ENCODE measurements at regions not wholly inside any gene's neighbourhood (a gene's known extent, or its start where the extent isn't known, plus 50 kb on each side); places are given as distances from the start of the nearest gene placed in this dataset.
"Not testable (repeated sequence)": the region's sequence is repeated elsewhere in the genome, so short reads cannot be mapped to it uniquely, and the experiment has no call there.

DNA sequence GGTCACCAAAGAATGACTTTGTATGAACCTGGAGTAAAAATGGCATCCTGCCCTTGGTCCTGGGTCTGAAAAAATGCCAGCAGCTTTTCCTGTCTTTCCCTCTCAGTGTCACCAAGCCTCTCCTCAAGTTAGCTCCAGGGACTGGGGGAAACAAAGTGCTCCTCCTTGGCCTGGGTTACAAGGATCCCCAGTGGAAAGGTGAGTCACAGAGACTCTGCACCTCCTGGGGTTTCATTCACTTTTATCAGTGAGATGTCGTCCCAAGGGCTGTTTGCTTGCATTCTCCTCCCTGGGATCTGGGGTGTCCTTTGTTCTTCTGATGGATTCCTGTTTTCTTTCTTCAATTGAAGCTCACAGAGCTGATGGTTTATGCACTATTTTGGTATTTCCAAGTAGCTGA lies 93.2 kb upstream of the CSNK1A1L start:
- no peak for DNase-seq (ENCODE audit: low read depth)

GRCh38 chr13:37195621-37196020 lies 90.2 kb upstream of the CSNK1A1L start:
- no peak overlapping the region for H3K4me3 ChIP-seq (ENCODE audit: low read depth, low read length)
- DNase-seq (ENCODE audit: low read depth), result no peak

More for the DNA sequence above, 93.2 kb upstream of the CSNK1A1L start:
- H3K4me3 ChIP-seq (ENCODE audit: low read depth, low read length), result no peak overlapping the region

DNA sequence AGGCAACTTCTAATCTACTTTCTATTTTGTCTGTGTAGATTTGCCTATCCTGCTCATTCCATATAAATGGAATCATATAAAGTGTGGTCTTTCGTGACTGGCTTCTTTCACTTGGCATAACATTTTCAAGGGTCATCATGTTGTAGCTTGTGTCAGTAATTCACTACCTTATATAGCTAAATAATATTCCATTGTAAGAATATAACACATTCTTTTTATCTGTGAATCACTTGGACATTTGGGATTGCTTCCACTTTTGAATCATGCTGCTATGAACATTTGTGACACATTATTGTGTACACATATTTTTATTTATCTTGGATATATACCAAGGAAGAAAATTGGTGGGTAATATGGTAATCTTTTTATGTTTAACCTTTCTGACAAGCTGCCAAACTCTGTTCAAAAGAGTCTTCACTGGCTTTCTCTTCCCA lies 89.0 kb upstream of the CSNK1A1L start:
- peak; percentile 78 for DNase-seq (ENCODE audit: low read depth)
- no peak overlapping the region for H3K4me3 ChIP-seq (ENCODE audit: low read depth, low read length)

- no peak for DNase-seq (ENCODE audit: low read depth)
- H3K4me3 ChIP-seq (ENCODE audit: low read depth, low read length), result no peak overlapping the region
These were observed 87.5 kb upstream of the CSNK1A1L start for GRCh38 chr13:37192956-37193355.

- no peak overlapping the region for H3K4me3 ChIP-seq (ENCODE audit: low read depth, low read length)
- no peak for DNase-seq (ENCODE audit: low read depth)
These were observed 82.2 kb upstream of the CSNK1A1L start for GRCh38 chr13:37187621-37188020.

- no peak overlapping the region for H3K4me3 ChIP-seq (ENCODE audit: low read depth, low read length)
- no peak for DNase-seq (ENCODE audit: low read depth)
These were observed 81.6 kb upstream of the CSNK1A1L start for GRCh38 chr13:37187105-37187504.

GRCh38 chr13:37181620-37182019 lies 76.2 kb upstream of the CSNK1A1L start:
- DNase-seq (ENCODE audit: low read depth), result no peak
- no peak overlapping the region for H3K4me3 ChIP-seq (ENCODE audit: low read depth, low read length)

DNA sequence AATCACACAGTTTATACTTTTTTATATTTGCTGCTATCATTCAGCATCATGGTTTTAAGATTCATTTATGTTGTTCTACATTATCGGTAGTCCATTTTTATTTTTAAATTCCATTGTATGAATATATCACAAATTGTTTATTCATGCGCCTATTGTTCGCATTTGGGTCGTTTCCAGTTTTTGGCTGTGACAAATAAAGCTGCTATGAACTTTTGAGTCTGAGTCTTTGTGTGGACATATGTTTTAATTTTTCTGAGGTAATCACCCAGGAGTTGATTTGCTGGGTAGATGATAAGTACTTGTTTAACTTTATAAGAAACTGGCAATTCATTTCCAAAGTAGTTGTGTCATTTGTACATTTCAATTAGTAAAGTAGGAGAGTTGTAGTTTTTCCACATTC lies 74.2 kb upstream of the CSNK1A1L start:
- H3K4me3 ChIP-seq (ENCODE audit: low read depth, low read length), result no peak overlapping the region

GRCh38 chr13:37177125-37177524 lies 71.7 kb upstream of the CSNK1A1L start:
- H3K4me3 ChIP-seq (ENCODE audit: low read depth, low read length), result no peak overlapping the region
- no peak for DNase-seq (ENCODE audit: low read depth)

More for the DNA sequence above, 74.2 kb upstream of the CSNK1A1L start:
- no peak for DNase-seq (ENCODE audit: low read depth)

DNA sequence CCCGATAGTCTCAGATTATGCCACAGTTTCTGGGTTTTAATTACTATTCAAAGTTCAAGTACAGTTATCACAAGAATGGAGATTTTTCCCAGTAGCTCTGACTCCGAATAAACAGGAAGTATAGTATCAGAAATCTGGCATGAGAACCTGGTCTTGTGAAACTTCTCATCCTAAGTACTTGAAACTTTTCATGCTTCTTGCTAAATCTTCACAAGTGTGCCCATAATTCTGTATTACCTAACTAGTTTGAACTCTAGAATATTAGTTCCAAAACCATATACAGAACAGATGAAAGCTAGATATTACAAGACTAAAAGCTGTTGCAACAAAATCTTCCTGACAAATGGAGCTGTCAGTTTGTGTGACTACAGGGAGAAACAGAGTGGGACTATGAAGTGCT lies 70.5 kb upstream of the CSNK1A1L start:
- DNase-seq (ENCODE audit: low read depth), result peak; percentile 81
- no peak overlapping the region for H3K4me3 ChIP-seq (ENCODE audit: low read depth, low read length)

GRCh38 chr13:37173214-37173613 lies 67.8 kb upstream of the CSNK1A1L start:
- peak; percentile 78 for DNase-seq (ENCODE audit: low read depth)
- H3K4me3 ChIP-seq (ENCODE audit: low read depth, low read length), result no peak overlapping the region

- DNase-seq (ENCODE audit: low read depth); H3K4me3 ChIP-seq (ENCODE audit: low read depth, low read length): not testable (repeated sequence)
These were observed 66.8 kb upstream of the CSNK1A1L start for GRCh38 chr13:37172226-37172625.

DNA sequence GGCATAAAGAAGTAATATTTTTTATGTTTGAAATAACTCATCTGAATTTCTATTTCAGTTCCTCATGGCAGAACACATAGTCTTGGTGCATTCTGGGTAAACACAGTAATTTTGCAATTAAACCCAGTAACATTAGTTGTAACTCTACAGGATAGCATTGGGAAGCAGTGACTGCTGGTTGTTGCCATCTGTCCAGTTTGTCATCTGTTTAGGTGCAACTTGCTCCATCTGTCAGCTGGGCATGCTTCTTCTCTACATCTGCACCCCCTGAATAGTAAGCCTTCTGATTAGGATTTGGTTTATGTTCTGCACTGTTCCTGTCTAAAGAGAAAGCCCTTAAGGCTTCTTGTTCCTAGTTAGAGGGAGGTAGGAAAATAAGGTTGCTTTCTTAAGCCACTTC lies 63.5 kb upstream of the CSNK1A1L start:
- no peak overlapping the region for H3K4me3 ChIP-seq (ENCODE audit: low read depth, low read length)
- DNase-seq (ENCODE audit: low read depth), result no peak

DNA sequence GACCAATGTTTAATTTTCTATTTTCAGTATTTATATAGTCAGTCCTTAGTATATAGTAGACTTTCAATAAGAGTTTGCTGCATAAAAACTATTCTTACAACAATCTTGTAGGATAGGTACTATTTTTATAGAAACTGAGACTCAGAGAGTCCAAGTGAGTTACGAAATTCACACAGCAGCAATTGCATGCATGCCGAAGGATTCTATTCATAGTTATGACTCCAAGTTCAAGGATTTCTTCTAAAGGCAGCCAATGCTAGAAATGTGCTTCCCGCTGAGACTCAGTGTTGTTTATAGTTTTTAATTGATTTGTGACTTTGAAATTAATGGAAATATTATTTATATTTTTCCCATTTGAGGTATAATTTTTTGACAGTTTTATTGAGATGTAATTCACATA lies 62.7 kb upstream of the CSNK1A1L start:
- H3K4me3 ChIP-seq (ENCODE audit: low read depth, low read length), result no peak overlapping the region
- DNase-seq (ENCODE audit: low read depth), result no peak

- no peak for DNase-seq (ENCODE audit: low read depth)
- H3K4me3 ChIP-seq (ENCODE audit: low read depth, low read length), result no peak overlapping the region
These were observed 59.2 kb upstream of the CSNK1A1L start for GRCh38 chr13:37164635-37165034.

- H3K4me3 ChIP-seq (ENCODE audit: low read depth, low read length), result no peak overlapping the region
- no peak for DNase-seq (ENCODE audit: low read depth)
These were observed 58.3 kb upstream of the CSNK1A1L start for GRCh38 chr13:37163641-37164265.

DNA sequence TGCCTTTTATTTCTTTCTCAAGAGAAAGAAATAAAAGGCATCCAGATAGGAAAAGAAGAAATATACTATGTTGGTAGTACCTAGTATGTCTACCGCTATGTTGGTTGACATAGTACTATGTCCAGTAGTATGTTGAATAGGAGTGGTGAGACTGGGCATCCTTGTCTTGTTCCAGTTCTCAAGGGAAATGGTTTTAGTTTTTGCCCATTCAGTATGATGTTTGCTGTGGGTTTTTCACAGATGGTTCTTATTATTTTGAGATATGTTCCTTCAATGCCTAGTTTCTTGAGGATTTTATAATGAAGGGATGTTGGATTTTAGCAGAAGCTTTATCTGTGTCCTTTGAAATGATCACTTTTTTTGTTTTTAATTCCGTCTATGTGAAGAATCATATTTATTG lies 53.0 kb upstream of the CSNK1A1L start:
- no peak for DNase-seq (ENCODE audit: low read depth)
- H3K4me3 ChIP-seq (ENCODE audit: low read depth, low read length), result no peak overlapping the region

DNA sequence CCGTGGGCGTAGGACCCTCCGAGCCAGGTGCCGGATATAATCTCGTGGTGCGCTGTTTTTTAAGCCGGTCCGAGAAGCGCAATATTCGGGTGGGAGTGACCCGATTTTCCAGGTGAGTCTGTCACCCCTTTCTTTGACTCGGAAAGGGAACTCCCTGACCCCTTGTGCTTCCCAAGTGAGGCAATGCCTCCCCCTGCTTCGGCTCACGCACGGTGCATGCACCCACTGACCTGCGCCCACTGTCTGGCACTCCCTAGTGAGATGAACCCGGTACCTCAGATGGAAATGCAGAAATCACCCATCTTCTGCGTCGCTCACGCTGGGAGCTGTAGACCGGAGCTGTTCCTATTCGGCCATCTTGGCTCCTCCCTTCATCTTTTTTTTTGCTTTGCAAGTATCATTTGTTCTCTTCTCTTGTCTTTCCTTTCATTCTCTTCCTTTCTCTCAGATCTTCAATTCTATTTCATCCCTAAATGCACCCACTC lies 50.2 kb upstream of the CSNK1A1L start:
- not testable (repeated sequence) for DNase-seq (ENCODE audit: low read depth); H3K4me3 ChIP-seq (ENCODE audit: low read depth, low read length)
